H1 (cell line): ENCODE measurements at regions not wholly inside any gene's neighbourhood (a gene's known extent, or its start where the extent isn't known, plus 50 kb on each side); places are given as distances from the start of the nearest gene placed in this dataset.

Source experiments
- ATF3 ChIP-seq: IDR thresholded peaks from 2 replicates; pipeline ENCODE4 v1.6.1; 2011; ENCODE audit warnings: low read depth, mild to moderate bottlenecking, low read length; ENCODE audit not compliant: insufficient read depth
- BACH1 ChIP-seq: IDR thresholded peaks from 2 replicates; pipeline ENCODE4 v1.6.1; 2012; ENCODE audit warnings: low read length, improper control_type of control experiment
- CHD1 ChIP-seq: IDR thresholded peaks from 2 replicates; pipeline ENCODE4 v1.6.1; 2012; ENCODE audit warnings: low read depth, low read length, improper control_type of control experiment
- CREB1 ChIP-seq: IDR thresholded peaks from 2 replicates; pipeline ENCODE4 v1.6.1; 2012; ENCODE audit warnings: inconsistent platforms
- CTCF ChIP-seq, 3 experiments: IDR thresholded peaks; 1 replicate in 2 of 3; 2 replicates in 1 of 3; pipeline versions ENCODE4 v1.5.1 to v1.6.1; 2011; ENCODE audit warnings: low read length in 3 of 3, mild to moderate bottlenecking in 3 of 3, inconsistent platforms in 2 of 3, low read depth in 1 of 3, moderate library complexity in 1 of 3; ENCODE audit not compliant: insufficient read depth in 1 of 3; ENCODE audit errors: control extremely low read depth in 1 of 3
- EP300 ChIP-seq, 2 experiments: IDR thresholded peaks; 1 replicate in 1 of 2; 2 replicates in 1 of 2; pipeline ENCODE4 v1.6.1; 2011 to 2012; ENCODE audit warnings: low read depth in 2 of 2, low read length in 2 of 2, mild to moderate bottlenecking in 2 of 2, borderline replicate concordance in 1 of 2, inconsistent platforms in 1 of 2, moderate library complexity in 1 of 2
- RAD21 ChIP-seq, 2 experiments: IDR thresholded peaks in 1 of 2; conservative IDR thresholded peaks in 1 of 2; 2 replicates each; pipeline ENCODE4 v1.6.1; 2011; ENCODE audit warnings: low read depth in 2 of 2, low read length in 2 of 2, improper control_type of control experiment in 1 of 2, inconsistent platforms in 1 of 2, mild to moderate bottlenecking in 1 of 2, moderate library complexity in 1 of 2
- RBBP5 ChIP-seq: IDR thresholded peaks from 2 replicates; pipeline ENCODE4 v1.7.1; 2012; ENCODE audit warnings: low read depth, mild to moderate bottlenecking, inconsistent platforms, low read length, moderate library complexity, borderline replicate concordance
- RFX5 ChIP-seq: IDR thresholded peaks from 2 replicates; pipeline ENCODE4 v1.6.1; 2011; ENCODE audit warnings: low read depth, low read length, improper control_type of control experiment, borderline replicate concordance
- SP1 ChIP-seq: IDR thresholded peaks from 2 replicates; pipeline ENCODE4 v1.6.1; 2011; ENCODE audit warnings: low read depth, low read length
- SRF ChIP-seq: IDR thresholded peaks from 2 replicates; pipeline ENCODE4 v1.6.1; 2011; ENCODE audit warnings: mild to moderate bottlenecking, low read depth, low read length, moderate library complexity
- SUZ12 ChIP-seq: fragments of 200-600 bp; sonication (generic); IDR thresholded peaks from 2 replicates; pipeline ENCODE4 v1.6.1; 2012; ENCODE audit warnings: mild to moderate bottlenecking, inconsistent platforms, low read length, moderate library complexity, mixed read lengths
- TEAD4 ChIP-seq: IDR thresholded peaks from 2 replicates; pipeline ENCODE4 v1.6.1; 2012; ENCODE audit warnings: low read depth, low read length, inconsistent platforms, mixed read lengths
- USF2 ChIP-seq: IDR thresholded peaks from 2 replicates; pipeline ENCODE4 v1.6.1; 2011; ENCODE audit warnings: low read length, improper control_type of control experiment

DNA sequence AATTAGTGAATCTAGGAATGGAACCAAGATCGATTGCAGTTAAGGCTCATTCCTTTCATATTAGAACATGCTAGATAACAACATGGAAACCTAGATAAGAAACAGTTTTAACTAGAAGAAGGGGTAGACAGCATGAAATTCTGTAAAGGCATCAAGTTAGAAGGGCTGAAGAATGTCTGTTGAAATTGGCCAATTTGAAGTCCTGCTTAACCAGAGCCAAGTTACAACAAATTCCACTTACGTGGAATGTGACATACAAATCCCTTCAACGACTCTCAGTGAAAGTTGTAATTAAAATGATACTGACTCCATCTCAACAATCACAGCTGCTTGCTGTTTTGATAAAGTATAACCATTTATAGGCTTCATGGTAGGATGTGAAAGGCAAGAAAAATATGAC lies 1065.7 kb downstream of the DNAJB9 start:
- TF ChIP-seq CTCF (IDR thresholded peaks at IDR 0.05; ENCODE audit: control extremely low read depth in 1 of 3, insufficient read depth in 1 of 3, low read depth in 1 of 3, low read length in 3 of 3) (no peak), TEAD4 (no peak), RAD21 (IDR thresholded peaks at IDR 0.05 in 1 of 2, conservative IDR thresholded peaks at IDR 0.05 in 1 of 2; ENCODE audit: low read depth in 2 of 2, low read length in 2 of 2) (no peak), CREB1 (no peak), EP300 (IDR thresholded peaks at IDR 0.05; ENCODE audit: borderline replicate concordance in 1 of 2, low read depth in 2 of 2, low read length in 2 of 2) (no peak), RBBP5 (no peak), RFX5 (no peak), SUZ12 (no peak), BACH1 (no peak), SP1 (no peak), USF2 (no peak), SRF (no peak), CHD1 (no peak), ATF3 (no peak)
